Stimulated activated CD4-positive, alpha-beta T cell treated with anti-CD3 and anti-CD28 coated beads, TNF-alpha, amount 100 ng/mL, for 24 hours (primary cell): ENCODE measurements at regions not wholly inside any gene's neighbourhood (a gene's known extent, or its start where the extent isn't known, plus 50 kb on each side); places are given as distances from the start of the nearest gene placed in this dataset.
"Not testable (repeated sequence)": the region's sequence is repeated elsewhere in the genome, so short reads cannot be mapped to it uniquely, and the experiment has no call there.

Source experiments
- DNase-seq, 3 experiments: peaks; one replicate each; pipeline ENCODE4 v3.0.0-alpha.2; 2020; ENCODE audit warnings: low read depth in 3 of 3

GRCh38 chr12:124070394-124071074 is 97.5 kb downstream of the ZNF664 start:
- not testable (repeated sequence) for DNase-seq

GRCh38 chr12:124071075-124071443 is 98.0 kb downstream of the ZNF664 start:
- DNase-seq, result no peak

GRCh38 chr12:124073356-124074035 is 100.5 kb downstream of the ZNF664 start:
- no peak for DNase-seq

DNA sequence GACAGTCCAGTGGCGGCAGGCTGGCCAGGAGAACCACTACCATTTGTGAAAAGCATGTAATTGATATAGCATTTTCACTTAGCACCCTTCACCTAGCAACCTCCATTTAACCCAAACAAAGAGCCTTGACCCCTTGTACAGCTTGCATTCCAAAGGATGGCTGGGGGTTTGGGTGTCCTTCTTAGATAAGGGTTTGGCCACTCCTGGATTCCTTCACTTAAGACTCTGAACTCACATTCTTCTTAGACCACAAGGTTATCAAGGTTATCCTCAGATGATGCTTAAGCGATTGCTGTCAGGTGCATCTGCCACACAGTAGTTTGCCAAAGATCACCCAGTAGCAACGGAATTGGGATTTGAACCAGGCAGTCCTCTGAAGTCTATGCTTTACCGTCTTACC is 102.8 kb downstream of the ZNF664 start:
- DNase-seq, result no peak

DNA sequence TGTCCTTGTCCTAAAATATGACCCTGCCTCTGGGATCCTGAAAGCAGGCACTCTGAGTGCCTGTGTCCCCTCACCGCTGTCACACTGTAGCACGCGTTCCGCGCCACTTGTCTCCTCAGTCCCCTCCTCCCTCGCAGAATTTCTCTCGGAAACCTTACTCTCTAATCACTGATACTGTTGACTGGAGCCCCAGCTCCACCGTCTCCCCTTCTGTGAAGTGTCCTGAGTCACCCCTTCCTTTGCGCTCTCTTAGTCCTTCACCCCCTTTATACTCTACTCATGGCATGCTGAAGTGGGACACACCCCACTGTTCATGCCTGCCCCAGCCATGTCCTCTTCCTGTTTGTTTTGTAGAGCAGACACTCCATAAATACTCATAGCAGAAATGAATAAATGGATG is 104.7 kb downstream of the ZNF664 start:
- DNase-seq, result no peak

- DNase-seq, result no peak
These were observed 105.8 kb downstream of the ZNF664 start for GRCh38 chr12:124078800-124079199.

DNA sequence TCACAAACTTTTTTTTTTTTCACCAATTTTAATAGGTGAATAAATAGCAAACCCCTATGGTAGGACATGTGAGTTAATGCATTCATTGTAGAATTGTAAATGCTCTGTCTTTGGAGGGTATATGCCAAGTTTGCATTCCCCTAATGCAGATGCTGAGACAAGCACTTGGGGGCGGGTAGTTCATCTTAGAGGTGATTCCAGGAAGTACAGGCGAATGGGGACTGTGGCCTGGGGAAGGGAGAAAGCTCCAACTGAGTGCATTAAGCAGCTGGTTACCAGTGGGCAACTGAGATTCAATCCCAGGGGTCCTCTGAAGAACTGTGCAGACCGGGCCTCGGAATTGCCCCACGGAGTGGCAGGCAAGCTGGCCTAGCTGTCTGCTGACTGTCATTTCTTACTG is 107.6 kb downstream of the ZNF664 start:
- no peak for DNase-seq

DNA sequence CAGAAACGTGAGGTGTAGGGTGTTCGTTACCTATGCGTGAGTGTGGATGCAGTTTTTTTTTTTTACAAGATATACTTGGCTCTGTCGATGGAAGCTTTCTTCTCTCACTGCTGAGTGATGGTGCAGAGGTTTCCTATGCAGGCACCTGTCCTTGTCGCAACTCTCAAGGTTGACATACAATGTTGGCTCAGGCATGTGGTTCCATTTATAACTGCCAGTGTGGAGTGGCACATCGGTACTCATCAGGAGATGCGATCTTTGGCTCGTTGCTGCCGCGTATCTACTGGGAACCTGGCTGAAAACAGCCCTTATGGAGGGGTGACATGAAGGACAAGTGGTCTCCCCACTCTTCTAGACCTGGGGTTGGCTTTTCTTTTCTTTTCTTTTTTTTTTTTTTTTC is 109.0 kb downstream of the ZNF664 start:
- no peak for DNase-seq

- no peak for DNase-seq
These were observed 109.7 kb downstream of the ZNF664 start for GRCh38 chr12:124082687-124083086.

DNA sequence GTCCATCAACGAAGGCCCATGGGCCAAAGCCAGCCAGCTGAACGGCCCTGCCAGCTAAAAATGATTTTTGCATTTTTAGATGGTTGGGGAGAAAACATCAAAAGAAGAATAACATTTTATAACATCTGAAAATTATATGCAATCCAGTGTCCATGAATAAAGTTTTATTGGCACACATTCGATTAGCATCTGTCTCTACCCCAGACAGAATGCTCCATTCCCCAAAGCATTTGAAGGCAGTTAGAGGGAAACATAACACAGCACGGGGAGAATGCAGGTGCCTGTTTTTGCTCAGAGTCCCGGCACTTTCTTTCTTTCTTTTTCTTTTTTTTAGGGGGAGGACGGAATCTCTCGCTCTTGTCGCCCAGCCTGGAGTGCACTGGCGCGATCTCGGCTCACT is 110.7 kb downstream of the ZNF664 start:
- no peak for DNase-seq

DNA sequence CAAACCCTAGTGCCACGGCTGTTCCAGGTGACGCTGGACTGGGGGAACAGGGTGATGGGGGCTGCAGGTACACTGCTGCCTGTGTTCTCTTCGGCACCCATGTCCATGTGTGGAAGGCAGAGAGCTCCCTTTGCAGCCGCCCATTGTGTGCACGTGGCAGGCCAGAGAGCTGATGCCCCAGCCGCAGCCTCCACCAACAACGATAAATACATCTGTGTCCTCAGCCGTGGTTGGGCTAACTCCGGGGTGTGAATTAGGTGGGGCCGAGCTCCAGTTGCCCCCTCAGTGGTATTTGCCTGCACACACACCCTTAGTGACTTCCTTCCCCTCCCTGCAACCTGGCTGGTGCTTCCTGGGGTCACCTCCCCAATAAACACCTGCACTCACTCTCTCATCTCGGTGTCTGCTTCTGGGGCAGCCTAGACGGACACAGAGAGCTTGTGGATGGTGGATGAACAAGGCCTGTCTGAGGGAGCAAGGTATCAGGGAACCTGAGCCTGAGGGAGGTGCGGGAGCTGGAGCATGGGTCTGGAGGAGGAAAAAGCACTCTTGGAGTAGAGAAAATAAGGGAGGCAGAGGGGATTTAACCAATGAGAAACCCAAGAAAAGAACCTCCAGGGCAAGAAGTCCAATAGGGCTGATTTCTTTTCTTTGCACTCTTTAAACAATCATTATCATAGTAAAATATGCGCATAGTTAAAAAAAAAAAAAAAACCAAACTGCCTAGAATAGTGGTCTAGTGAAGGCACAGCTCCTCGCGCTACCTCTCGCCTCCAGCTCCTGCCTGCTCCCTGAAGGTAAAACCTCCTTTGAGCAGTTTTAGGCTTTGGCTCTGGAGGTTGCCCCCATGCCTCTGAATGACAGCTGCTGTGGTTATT is 112.6 kb downstream of the ZNF664 start:
- DNase-seq, result no peak

GRCh38 chr12:124086299-124086898 is 113.4 kb downstream of the ZNF664 start:
- no peak for DNase-seq

DNA sequence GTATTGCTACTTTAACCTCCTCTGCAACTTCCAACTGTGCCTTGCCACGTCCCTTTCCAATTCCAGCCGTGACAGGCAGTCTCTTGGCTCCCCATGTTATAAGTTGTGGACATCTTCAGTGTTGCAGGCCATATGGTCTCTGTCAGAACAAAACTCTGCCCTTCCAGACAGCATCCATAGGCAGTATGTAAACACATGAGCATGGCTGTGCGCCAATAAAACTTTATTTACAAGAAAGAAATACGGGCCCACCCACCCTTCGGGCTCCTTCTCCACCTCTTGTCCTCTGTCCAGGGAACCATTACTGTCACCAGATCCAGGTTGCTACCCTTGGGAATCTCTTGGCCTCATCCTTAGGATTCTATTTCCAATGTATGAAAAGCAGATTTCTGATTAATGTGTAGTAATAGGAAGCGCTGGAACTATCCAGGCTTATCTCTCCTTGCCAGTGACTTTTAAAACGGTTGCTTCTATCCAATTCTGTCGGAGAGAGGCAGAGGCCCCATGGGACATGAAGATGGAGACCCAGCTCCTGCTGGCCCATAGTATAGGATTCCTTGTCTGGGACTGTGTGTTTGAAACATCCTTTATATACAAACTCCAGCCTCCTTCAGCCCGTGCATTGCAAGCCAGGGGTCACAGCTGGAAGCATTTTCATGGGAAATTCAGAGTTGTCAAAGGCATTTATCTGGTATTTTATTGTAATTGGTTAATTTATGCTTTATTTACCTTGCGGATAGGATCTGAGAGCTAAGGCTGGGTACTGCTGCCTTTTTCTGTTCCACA is 114.4 kb downstream of the ZNF664 start:
- no peak for DNase-seq

DNA sequence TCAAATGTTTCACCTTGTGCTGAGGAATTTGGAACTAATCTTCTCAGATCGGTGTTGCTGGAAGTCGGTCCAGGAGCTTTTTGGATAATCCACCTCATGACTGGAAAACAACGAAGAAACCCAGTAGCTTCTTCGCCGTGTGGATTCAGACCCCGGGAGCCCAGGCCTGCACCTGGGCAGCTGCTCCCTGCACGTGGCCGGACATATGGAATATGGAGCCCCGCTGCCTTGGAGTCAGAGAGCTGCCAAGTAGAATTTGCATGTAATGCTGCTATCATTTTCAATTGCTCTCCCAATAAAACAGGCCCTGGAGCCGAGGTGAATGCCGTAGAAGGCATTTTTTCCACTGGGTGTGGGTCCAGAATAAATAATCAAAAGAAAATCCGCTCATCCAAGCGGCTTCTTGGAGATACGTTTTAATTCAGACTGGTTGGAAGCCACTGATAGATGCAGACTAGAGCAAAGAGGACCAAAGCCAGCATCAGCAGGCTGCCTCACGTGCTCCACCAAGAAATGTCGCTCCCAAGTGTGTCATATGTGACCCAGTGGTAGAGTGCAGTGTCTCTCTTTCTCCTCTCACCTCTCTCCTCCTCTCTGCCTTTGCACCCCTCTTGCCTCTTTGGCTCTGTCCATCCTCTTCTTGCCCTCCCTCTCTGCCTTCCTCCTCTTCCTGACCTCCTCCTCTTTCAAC is 115.3 kb downstream of the ZNF664 start:
- no peak for DNase-seq

GRCh38 chr12:124089181-124089914 is 116.3 kb downstream of the ZNF664 start:
- DNase-seq, result not testable (repeated sequence)

DNA sequence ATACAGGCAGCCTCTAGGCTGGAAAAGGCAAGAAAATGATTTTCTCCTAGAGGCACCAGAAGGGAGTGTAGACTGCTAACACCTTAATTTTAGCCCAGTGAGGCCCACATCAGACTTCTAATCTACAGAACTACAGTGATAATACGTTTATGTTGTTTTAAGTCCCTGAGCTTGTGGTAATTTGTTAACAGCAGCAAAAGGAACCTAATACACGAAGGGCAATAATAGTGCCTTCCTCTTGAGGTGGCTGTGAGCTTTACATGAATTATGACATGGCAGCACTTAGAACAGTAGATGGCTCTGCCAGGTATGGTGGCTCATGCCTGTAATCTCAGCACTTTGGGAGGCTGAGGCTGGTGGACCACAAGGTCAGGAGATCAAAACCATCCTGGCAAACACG is 118.8 kb downstream of the ZNF664 start:
- no peak for DNase-seq

- not testable (repeated sequence) for DNase-seq
These were observed 119.5 kb downstream of the ZNF664 start for GRCh38 chr12:124092532-124092931.

- no peak for DNase-seq
These were observed 120.3 kb downstream of the ZNF664 start for GRCh38 chr12:124093297-124093696.

DNA sequence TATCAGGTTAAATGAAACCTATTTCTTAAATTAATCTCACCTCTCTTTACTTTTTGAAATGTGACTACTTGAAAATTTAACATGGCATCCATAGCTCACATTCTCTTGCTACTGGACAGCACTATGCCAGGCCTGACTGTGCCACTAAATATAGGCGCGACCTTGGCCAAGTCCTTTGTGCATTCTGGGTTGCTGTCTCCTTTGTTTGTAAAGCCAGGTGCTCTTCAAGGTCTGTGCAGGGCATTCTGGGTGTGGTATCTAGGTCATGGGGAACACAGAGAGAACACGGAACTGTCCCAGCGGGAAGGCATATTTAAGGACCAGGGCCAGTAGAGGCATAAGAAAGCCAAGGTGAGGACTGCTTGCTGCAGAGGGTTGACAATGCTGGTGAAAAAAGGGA is 121.2 kb downstream of the ZNF664 start:
- no peak for DNase-seq

DNA sequence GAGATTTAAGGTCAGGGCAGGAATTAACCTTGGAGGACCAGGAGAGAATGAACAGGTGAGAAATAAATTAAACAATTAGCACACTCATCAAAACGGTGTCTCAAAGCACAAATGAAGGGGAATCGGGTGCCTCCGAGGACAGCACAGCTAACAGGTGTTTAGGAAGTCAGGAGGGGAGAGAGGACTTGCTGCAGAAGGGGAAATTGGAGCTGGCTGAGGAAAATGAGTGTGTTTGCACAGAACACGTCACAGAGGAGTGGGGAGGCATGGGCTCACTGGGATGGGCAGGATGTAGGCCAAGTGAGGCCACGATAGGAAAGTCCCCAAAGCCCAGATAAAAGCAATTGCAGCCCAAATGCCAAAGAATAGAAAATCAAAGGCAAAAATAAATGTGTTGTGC is 121.7 kb downstream of the ZNF664 start:
- DNase-seq, result no peak
